ENCODE measurements at regions not wholly inside any gene's neighbourhood (a gene's known extent, or its start where the extent isn't known, plus 50 kb on each side); places are given as distances from the start of the nearest gene placed in this dataset.

DNA sequence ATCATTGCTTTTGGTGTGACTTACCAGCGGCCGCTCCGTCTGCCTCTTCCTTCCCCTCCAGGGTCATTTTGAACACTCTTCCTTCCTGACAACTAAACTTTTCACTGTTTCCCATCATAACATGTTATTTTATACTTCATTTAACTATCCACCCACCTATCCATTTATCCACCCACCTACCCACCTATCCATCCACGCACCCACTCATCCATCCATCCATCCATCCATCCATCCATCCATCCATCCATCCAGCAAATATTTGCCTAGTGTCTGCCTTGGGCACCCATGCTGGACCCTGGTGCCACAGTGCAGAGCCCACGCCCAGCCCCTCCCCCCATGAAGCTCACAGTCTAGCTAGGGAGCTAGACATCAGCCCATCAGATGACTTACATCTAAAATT, 254.9 kb downstream of the TLE3 start:
- TF ChIP-seq, protein P1, sequence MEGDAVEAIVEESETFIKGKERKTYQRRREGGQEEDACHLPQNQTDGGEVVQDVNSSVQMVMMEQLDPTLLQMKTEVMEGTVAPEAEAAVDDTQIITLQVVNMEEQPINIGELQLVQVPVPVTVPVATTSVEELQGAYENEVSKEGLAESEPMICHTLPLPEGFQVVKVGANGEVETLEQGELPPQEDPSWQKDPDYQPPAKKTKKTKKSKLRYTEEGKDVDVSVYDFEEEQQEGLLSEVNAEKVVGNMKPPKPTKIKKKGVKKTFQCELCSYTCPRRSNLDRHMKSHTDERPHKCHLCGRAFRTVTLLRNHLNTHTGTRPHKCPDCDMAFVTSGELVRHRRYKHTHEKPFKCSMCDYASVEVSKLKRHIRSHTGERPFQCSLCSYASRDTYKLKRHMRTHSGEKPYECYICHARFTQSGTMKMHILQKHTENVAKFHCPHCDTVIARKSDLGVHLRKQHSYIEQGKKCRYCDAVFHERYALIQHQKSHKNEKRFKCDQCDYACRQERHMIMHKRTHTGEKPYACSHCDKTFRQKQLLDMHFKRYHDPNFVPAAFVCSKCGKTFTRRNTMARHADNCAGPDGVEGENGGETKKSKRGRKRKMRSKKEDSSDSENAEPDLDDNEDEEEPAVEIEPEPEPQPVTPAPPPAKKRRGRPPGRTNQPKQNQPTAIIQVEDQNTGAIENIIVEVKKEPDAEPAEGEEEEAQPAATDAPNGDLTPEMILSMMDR (conservative IDR thresholded peaks at IDR 0.05), result no peak
- TF ChIP-seq EZH2 (IDR thresholded peaks at IDR 0.05; ENCODE audit: low read depth), result no peak

Data from PC-9 (cell line).